ENCODE measurements at regions not wholly inside any gene's neighbourhood (a gene's known extent, or its start where the extent isn't known, plus 50 kb on each side); places are given as distances from the start of the nearest gene placed in this dataset.

GRCh38 chr13:34772881-34773280 is 169.2 kb upstream of the NBEA start:
- TF ChIP-seq CTCF (IDR thresholded peaks at IDR 0.05) (no peak), POLR2A (IDR thresholded peaks at IDR 0.05) (no peak)
